Activated naive CD4-positive, alpha-beta T cell treated with anti-CD3 and anti-CD28 coated beads, Interleukin-2, amount 10 ng/mL, durations not matched to agents 7 days and 5 days (primary cell): ENCODE measurements at regions not wholly inside any gene's neighbourhood (a gene's known extent, or its start where the extent isn't known, plus 50 kb on each side); places are given as distances from the start of the nearest gene placed in this dataset.
"Not testable (repeated sequence)": the region's sequence is repeated elsewhere in the genome, so short reads cannot be mapped to it uniquely, and the experiment has no call there.

Experiments
- CTCF ChIA-PET: fragments of 350-600 bp; sonication (Branson Sonifier 250); formaldehyde crosslinking; loops from one replicate; lab custom pipeline; 2021; ENCODE audit warnings: antibody characterized with exemption; lab: Charles Lee
- DNase-seq: peaks from one replicate; pipeline ENCODE4 v3.0.0-alpha.2; 2020
- H3K27ac Mint-ChIP-seq: one replicate; pipeline ENCODE4 v1.8.0; 2021; ENCODE audit warnings: mild to moderate bottlenecking, moderate library complexity, mixed read lengths
- H3K27me3 Mint-ChIP-seq: one replicate; pipeline ENCODE4 v1.8.0; 2021; ENCODE audit warnings: mild to moderate bottlenecking, mixed read lengths
- H3K36me3 Mint-ChIP-seq: one replicate; pipeline ENCODE4 v1.8.0; 2021; ENCODE audit warnings: mixed read lengths
- H3K4me1 Mint-ChIP-seq: one replicate; pipeline ENCODE4 v1.8.0; 2021; ENCODE audit warnings: mixed read lengths
- H3K4me3 Mint-ChIP-seq: one replicate; pipeline ENCODE4 v1.8.0; 2021; ENCODE audit warnings: mild to moderate bottlenecking, moderate library complexity, mixed read lengths
- H3K9me3 Mint-ChIP-seq: one replicate; pipeline ENCODE4 v1.8.0; 2021; ENCODE audit warnings: mixed read lengths

- Mint-ChIP-seq H3K36me3 (no peaks in the 10 kb centered on the region), H3K4me1 (peaks cover 53% of the 10 kb centered on the region), H3K27ac (no peak overlapping the region), H3K27me3 (peaks cover 52% of the 10 kb centered on the region), H3K9me3 (no peaks in the 10 kb centered on the region), H3K4me3 (no peak overlapping the region)
- DNase-seq: peak; percentile 57
- CTCF ChIA-PET: no interaction called here
Observed at GRCh38 chr1:229127301-229127700, 143.6 kb upstream of the RAB4A start.

GRCh38 chr1:229128066-229128608 is 142.8 kb upstream of the RAB4A start:
- Mint-ChIP-seq H3K9me3 (peaks cover 1% of the 10 kb centered on the region), H3K27me3 (peaks cover 45% of the 10 kb centered on the region), H3K4me3 (no peak overlapping the region), H3K27ac (no peak overlapping the region), H3K36me3 (no peaks in the 10 kb centered on the region), H3K4me1 (peaks cover 53% of the 10 kb centered on the region)
- no peak for DNase-seq
- CTCF ChIA-PET: no interaction called here

GRCh38 chr1:229129301-229130027 is 141.4 kb upstream of the RAB4A start:
- Mint-ChIP-seq H3K27me3 (peaks cover 35% of the 10 kb centered on the region), H3K36me3 (peaks cover 7% of the 10 kb centered on the region), H3K4me1 (peaks cover 57% of the 10 kb centered on the region), H3K27ac (peak overlapping the region; percentile 58), H3K4me3 (no peak overlapping the region), H3K9me3 (peaks cover 14% of the 10 kb centered on the region)
- peak; percentile 58 for DNase-seq
- CTCF ChIA-PET: interaction anchor here (0.8 to 1.7 kb wide), 3 partner anchors 98 to 394 kb away, joined by 3 to 5 read pairs (median 3); partner anchors contain the start of gene RHOU

- H3K4me1 Mint-ChIP-seq: peaks cover 57% of the 10 kb centered on the region
- H3K27me3 Mint-ChIP-seq: peaks cover 30% of the 10 kb centered on the region
- H3K4me3 Mint-ChIP-seq: no peak overlapping the region
- CTCF ChIA-PET: interaction anchor here (0.8 to 1.7 kb wide), 3 partner anchors 97 to 395 kb away, joined by 3 to 5 read pairs (median 3); partner anchors contain the start of gene RHOU
- peak; percentile 69 for DNase-seq
- peak overlapping the region; percentile 58 for H3K27ac Mint-ChIP-seq
- peaks cover 12% of the 10 kb centered on the region for H3K36me3 Mint-ChIP-seq
- peaks cover 20% of the 10 kb centered on the region for H3K9me3 Mint-ChIP-seq
Observed at GRCh38 chr1:229130028-229130668, 140.8 kb upstream of the RAB4A start.

- peaks cover 22% of the 10 kb centered on the region for H3K27me3 Mint-ChIP-seq
- peaks cover 32% of the 10 kb centered on the region for H3K9me3 Mint-ChIP-seq
- H3K36me3 Mint-ChIP-seq: peaks cover 23% of the 10 kb centered on the region
- H3K4me3 Mint-ChIP-seq: no peak overlapping the region
- H3K27ac Mint-ChIP-seq: no peak overlapping the region
- DNase-seq: no peak
- CTCF ChIA-PET: no interaction called here
- peaks cover 60% of the 10 kb centered on the region for H3K4me1 Mint-ChIP-seq
Observed at GRCh38 chr1:229131243-229132105, 139.4 kb upstream of the RAB4A start.

GRCh38 chr1:229132106-229132443 is 138.8 kb upstream of the RAB4A start:
- no peak overlapping the region for H3K4me3 Mint-ChIP-seq
- H3K4me1 Mint-ChIP-seq: peaks cover 60% of the 10 kb centered on the region

GRCh38 chr1:229132706-229133105 is 138.2 kb upstream of the RAB4A start:
- Mint-ChIP-seq H3K36me3 (peaks cover 24% of the 10 kb centered on the region), H3K4me3 (no peak overlapping the region), H3K9me3 (peaks cover 32% of the 10 kb centered on the region), H3K27me3 (peaks cover 20% of the 10 kb centered on the region), H3K4me1 (peaks cover 60% of the 10 kb centered on the region), H3K27ac (no peak overlapping the region)
- DNase-seq: no peak
- CTCF ChIA-PET: no interaction called here

More at GRCh38 chr1:229132106-229132443, 138.8 kb upstream of the RAB4A start:
- H3K9me3 Mint-ChIP-seq: peaks cover 32% of the 10 kb centered on the region
- H3K36me3 Mint-ChIP-seq: peaks cover 24% of the 10 kb centered on the region
- CTCF ChIA-PET: no interaction called here
- DNase-seq: no peak
- H3K27ac Mint-ChIP-seq: no peak overlapping the region
- peaks cover 20% of the 10 kb centered on the region for H3K27me3 Mint-ChIP-seq

- Mint-ChIP-seq H3K36me3 (peaks cover 24% of the 10 kb centered on the region), H3K9me3 (peaks cover 32% of the 10 kb centered on the region), H3K27ac (no peak overlapping the region), H3K4me3 (no peak overlapping the region), H3K4me1 (peaks cover 60% of the 10 kb centered on the region), H3K27me3 (peaks cover 20% of the 10 kb centered on the region)
- DNase-seq: no peak
- CTCF ChIA-PET: no interaction called here
Observed at GRCh38 chr1:229133151-229133550, 137.8 kb upstream of the RAB4A start.

- CTCF ChIA-PET: no interaction called here
- DNase-seq: no peak
- Mint-ChIP-seq H3K27me3 (peaks cover 18% of the 10 kb centered on the region), H3K36me3 (peaks cover 24% of the 10 kb centered on the region), H3K9me3 (peaks cover 32% of the 10 kb centered on the region), H3K27ac (no peak overlapping the region), H3K4me1 (peaks cover 61% of the 10 kb centered on the region), H3K4me3 (no peak overlapping the region)
Observed at GRCh38 chr1:229133811-229134210, 137.1 kb upstream of the RAB4A start.

- CTCF ChIA-PET, H3K27ac Mint-ChIP-seq, DNase-seq, H3K4me3 Mint-ChIP-seq: not testable (repeated sequence)
- H3K27me3 Mint-ChIP-seq: peaks cover 12% of the 10 kb centered on the region
- peaks cover 24% of the 10 kb centered on the region for H3K36me3 Mint-ChIP-seq
- peaks cover 61% of the 10 kb centered on the region for H3K4me1 Mint-ChIP-seq
- peaks cover 32% of the 10 kb centered on the region for H3K9me3 Mint-ChIP-seq
Observed at GRCh38 chr1:229134381-229135217, 136.3 kb upstream of the RAB4A start.

- Mint-ChIP-seq H3K27ac (no peak overlapping the region), H3K27me3 (peaks cover 7% of the 10 kb centered on the region), H3K4me3 (no peak overlapping the region), H3K36me3 (peaks cover 24% of the 10 kb centered on the region), H3K9me3 (peaks cover 32% of the 10 kb centered on the region), H3K4me1 (peaks cover 57% of the 10 kb centered on the region)
- no peak for DNase-seq
- CTCF ChIA-PET: no interaction called here
Observed at GRCh38 chr1:229135773-229136172, 135.1 kb upstream of the RAB4A start.

GRCh38 chr1:229136822-229137221 is 134.1 kb upstream of the RAB4A start:
- Mint-ChIP-seq H3K9me3 (peaks cover 32% of the 10 kb centered on the region), H3K4me3 (no peak overlapping the region), H3K27me3 (peaks cover 3% of the 10 kb centered on the region), H3K27ac (no peak overlapping the region), H3K36me3 (peaks cover 24% of the 10 kb centered on the region), H3K4me1 (peaks cover 47% of the 10 kb centered on the region)
- CTCF ChIA-PET: no interaction called here
- DNase-seq: no peak

- peaks cover 24% of the 10 kb centered on the region for H3K36me3 Mint-ChIP-seq
- no peak overlapping the region for H3K4me3 Mint-ChIP-seq
- H3K9me3 Mint-ChIP-seq: peaks cover 32% of the 10 kb centered on the region
- peaks cover 42% of the 10 kb centered on the region for H3K4me1 Mint-ChIP-seq
- H3K27me3 Mint-ChIP-seq: peaks cover 3% of the 10 kb centered on the region
- CTCF ChIA-PET: no interaction called here
- no peak for DNase-seq
- no peak overlapping the region for H3K27ac Mint-ChIP-seq
Observed at GRCh38 chr1:229137271-229137670, 133.6 kb upstream of the RAB4A start.
